MM.1S (cell line): ENCODE measurements at regions not wholly inside any gene's neighbourhood (a gene's known extent, or its start where the extent isn't known, plus 50 kb on each side); places are given as distances from the start of the nearest gene placed in this dataset.

ENCODE experiments used
- EZH2 ChIP-seq: fragments of 300-600 bp; sonication (generic); optimal IDR thresholded peaks from 2 replicates; pipeline ENCODE3; 2017; ENCODE audit warnings: low read depth, mild to moderate bottlenecking, antibody characterized with exemption, low read length, mixed read lengths
- TF ChIP-seq, protein P1 (sequence below): fragments of 300-600 bp; sonication (generic); IDR thresholded peaks from 2 replicates; pipeline ENCODE4 v1.5.1; 2016; ENCODE audit warnings: antibody characterized with exemption, low read length, mixed read lengths

DNA sequence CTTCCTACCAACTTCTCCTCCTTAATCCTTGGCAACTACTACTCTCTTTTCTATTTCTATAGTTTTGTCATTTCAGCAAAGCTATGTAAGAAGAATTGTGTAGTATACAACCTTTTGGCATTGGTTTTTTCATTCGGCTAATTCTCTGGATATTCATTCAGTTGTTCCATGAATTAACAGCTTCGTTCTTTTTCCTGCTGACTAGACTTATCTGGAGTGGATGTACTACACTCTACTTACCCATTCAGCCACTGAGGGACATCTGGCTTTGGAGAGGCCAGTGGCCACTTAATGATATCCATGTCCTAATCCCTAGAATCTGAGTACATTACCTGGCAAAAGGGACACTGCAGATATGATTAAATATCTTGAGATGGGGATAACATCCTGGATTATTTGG, 623.9 kb downstream of the DOK5 start:
- TF ChIP-seq, protein P1, sequence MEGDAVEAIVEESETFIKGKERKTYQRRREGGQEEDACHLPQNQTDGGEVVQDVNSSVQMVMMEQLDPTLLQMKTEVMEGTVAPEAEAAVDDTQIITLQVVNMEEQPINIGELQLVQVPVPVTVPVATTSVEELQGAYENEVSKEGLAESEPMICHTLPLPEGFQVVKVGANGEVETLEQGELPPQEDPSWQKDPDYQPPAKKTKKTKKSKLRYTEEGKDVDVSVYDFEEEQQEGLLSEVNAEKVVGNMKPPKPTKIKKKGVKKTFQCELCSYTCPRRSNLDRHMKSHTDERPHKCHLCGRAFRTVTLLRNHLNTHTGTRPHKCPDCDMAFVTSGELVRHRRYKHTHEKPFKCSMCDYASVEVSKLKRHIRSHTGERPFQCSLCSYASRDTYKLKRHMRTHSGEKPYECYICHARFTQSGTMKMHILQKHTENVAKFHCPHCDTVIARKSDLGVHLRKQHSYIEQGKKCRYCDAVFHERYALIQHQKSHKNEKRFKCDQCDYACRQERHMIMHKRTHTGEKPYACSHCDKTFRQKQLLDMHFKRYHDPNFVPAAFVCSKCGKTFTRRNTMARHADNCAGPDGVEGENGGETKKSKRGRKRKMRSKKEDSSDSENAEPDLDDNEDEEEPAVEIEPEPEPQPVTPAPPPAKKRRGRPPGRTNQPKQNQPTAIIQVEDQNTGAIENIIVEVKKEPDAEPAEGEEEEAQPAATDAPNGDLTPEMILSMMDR = no peak
- no peak for TF ChIP-seq EZH2
